NCI-H1105 treated with DMSO at 0.1 percent for 48 hours (cell line): ENCODE measurements at regions not wholly inside any gene's neighbourhood (a gene's known extent, or its start where the extent isn't known, plus 50 kb on each side); places are given as distances from the start of the nearest gene placed in this dataset.
"Not testable (repeated sequence)": the region's sequence is repeated elsewhere in the genome, so short reads cannot be mapped to it uniquely, and the experiment has no call there.

Experiments
- DNase-seq: peaks from one replicate; lab custom pipeline; 2025; lab: John Stamatoyannopoulos, UW

GRCh38 chr7:57638666-57639065 is 188.7 kb downstream of the ZNF716 start:
- no peak for DNase-seq

GRCh38 chr7:57641521-57642067 is 191.6 kb downstream of the ZNF716 start:
- DNase-seq, result no peak

- DNase-seq, result no peak
Measured at GRCh38 chr7:57642730-57643129, 192.8 kb downstream of the ZNF716 start.

- peak; percentile 57 for DNase-seq
Measured at GRCh38 chr7:57646219-57646900, 196.4 kb downstream of the ZNF716 start.

- peak; percentile 76 for DNase-seq
Measured at GRCh38 chr7:57646901-57647246, 196.9 kb downstream of the ZNF716 start.

- DNase-seq, result not testable (repeated sequence)
Measured at GRCh38 chr7:57650401-57650800, 200.4 kb downstream of the ZNF716 start.

GRCh38 chr7:57651006-57651405 is 201.0 kb downstream of the ZNF716 start:
- peak; percentile 86 for DNase-seq

- DNase-seq, result not testable (repeated sequence)
Measured at GRCh38 chr7:57651611-57652010, 201.6 kb downstream of the ZNF716 start.

- DNase-seq, result no peak
Measured at GRCh38 chr7:57653262-57653830, 203.4 kb downstream of the ZNF716 start.

- DNase-seq, result not testable (repeated sequence)
Measured at GRCh38 chr7:57655156-57655871, 205.3 kb downstream of the ZNF716 start.

- DNase-seq, result not testable (repeated sequence)
Measured at GRCh38 chr7:57659226-57659625, 209.2 kb downstream of the ZNF716 start.

- DNase-seq, result not testable (repeated sequence)
Measured at GRCh38 chr7:57676928-57677327, 227.0 kb downstream of the ZNF716 start.

GRCh38 chr7:57685418-57685817 is 235.4 kb downstream of the ZNF716 start:
- no peak for DNase-seq
